ENCODE measurements at regions not wholly inside any gene's neighbourhood (a gene's known extent, or its start where the extent isn't known, plus 50 kb on each side); places are given as distances from the start of the nearest gene placed in this dataset.

DNA sequence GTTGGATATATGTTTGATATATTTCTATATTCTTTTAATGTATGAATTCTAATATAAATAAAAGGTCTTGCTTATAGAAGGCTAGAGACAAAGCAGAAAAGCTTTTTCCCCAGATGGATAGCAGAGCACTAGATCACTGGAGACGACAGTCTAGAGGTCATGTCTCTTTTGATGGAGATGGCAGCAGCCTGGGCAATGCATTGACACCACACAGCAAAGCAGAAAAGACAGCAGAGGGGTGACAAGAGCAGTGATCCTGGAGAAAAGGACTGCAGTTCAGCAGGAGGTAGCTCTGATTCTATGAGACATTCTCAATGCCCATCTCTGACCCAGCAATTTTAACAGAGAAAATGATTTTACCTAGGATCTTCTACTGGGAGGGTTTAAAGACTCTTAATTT is 210.6 kb downstream of the DTHD1 start:
- H3K4me3 ChIP-seq (ENCODE audit: insufficient read depth, low read depth, low read length, poor library complexity, severe bottlenecking) = no peak overlapping the region
- H3K4me1 ChIP-seq (ENCODE audit: control insufficient read depth, insufficient read depth, low read length, poor library complexity, severe bottlenecking) = no peaks in the 10 kb centered on the region
- H3K27me3 ChIP-seq (replicated peaks; ENCODE audit: control insufficient read depth, insufficient read depth, low read length, poor library complexity, severe bottlenecking) = no peaks in the 10 kb centered on the region
- H3K36me3 ChIP-seq (ENCODE audit: control insufficient read depth, insufficient read depth, low read length) = no peaks in the 10 kb centered on the region
- no peak for DNase-seq
- no peak overlapping the region for H3K27ac ChIP-seq (ENCODE audit: insufficient read depth, low read length, poor library complexity, severe bottlenecking)
- no peaks in the 10 kb centered on the region for H3K9me3 ChIP-seq (ENCODE audit: control insufficient read depth, low read length)

DNA sequence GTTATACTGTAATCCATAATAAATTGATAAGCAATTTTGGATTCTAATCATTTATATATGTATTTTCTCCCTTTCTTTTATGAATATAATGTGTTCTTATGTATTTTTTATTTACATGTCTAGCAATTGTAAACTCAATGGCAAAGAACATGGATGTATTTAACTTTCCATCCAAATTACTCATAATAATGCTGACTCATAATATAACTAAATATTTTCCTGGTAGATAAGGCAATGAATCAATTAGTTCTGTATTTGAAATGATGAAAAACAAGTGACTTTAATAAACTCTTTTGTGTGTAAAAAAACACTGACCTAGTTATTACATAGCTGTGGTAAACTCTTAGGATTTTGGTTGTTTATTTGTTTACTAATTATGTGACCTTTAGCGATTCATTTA is 211.2 kb downstream of the DTHD1 start:
- Histone ChIP-seq H3K27ac (ENCODE audit: insufficient read depth, low read length, poor library complexity, severe bottlenecking) (no peak overlapping the region), H3K36me3 (ENCODE audit: control insufficient read depth, insufficient read depth, low read length) (no peaks in the 10 kb centered on the region), H3K4me1 (ENCODE audit: control insufficient read depth, insufficient read depth, low read length, poor library complexity, severe bottlenecking) (no peaks in the 10 kb centered on the region), H3K27me3 (replicated peaks; ENCODE audit: control insufficient read depth, insufficient read depth, low read length, poor library complexity, severe bottlenecking) (no peaks in the 10 kb centered on the region), H3K4me3 (ENCODE audit: insufficient read depth, low read depth, low read length, poor library complexity, severe bottlenecking) (no peak overlapping the region), H3K9me3 (ENCODE audit: control insufficient read depth, low read length) (no peaks in the 10 kb centered on the region)
- DNase-seq = no peak

DNA sequence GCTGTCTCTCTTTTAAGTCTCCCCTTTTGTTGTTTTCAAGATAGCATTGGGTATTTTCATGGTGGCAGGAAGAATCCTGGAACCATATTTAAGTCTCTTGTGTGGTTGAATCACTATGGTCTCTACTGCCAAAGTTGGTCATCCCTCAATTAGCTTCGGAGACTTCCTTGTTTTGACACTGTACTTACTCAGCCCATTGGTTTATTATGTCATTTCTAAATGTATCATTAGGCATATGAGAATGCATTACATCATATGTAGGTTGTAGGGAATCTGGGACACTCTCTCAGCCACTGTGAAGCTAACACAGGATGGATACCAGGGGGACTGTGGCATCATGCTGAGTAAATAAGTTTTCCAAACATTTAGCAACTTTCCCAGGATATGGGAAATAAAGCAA is 211.8 kb downstream of the DTHD1 start:
- no peaks in the 10 kb centered on the region for H3K4me1 ChIP-seq (ENCODE audit: control insufficient read depth, insufficient read depth, low read length, poor library complexity, severe bottlenecking)
- no peaks in the 10 kb centered on the region for H3K27me3 ChIP-seq (replicated peaks; ENCODE audit: control insufficient read depth, insufficient read depth, low read length, poor library complexity, severe bottlenecking)
- DNase-seq = no peak
- no peak overlapping the region for H3K27ac ChIP-seq (ENCODE audit: insufficient read depth, low read length, poor library complexity, severe bottlenecking)
- no peak overlapping the region for H3K4me3 ChIP-seq (ENCODE audit: insufficient read depth, low read depth, low read length, poor library complexity, severe bottlenecking)
- H3K9me3 ChIP-seq (ENCODE audit: control insufficient read depth, low read length) = no peaks in the 10 kb centered on the region
- no peaks in the 10 kb centered on the region for H3K36me3 ChIP-seq (ENCODE audit: control insufficient read depth, insufficient read depth, low read length)

DNA sequence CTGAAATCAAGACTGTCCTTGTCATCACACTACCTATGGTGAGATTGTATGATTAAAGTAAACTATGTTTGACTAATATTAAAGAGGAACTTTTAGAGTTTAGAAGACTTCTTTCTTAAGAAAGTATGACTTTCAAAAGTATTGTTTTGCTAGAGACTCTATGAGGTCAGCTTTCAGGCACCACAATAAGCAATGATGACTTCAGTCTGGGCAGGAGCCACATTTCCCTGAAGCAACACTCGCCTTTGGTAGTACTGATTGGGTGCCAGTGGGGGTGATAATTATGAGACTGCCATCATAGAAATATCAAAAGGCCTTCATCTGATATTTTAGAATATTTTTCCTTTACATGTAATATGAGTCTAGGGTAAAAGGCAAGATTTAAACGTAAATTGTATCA is 212.6 kb downstream of the DTHD1 start:
- H3K36me3 ChIP-seq (ENCODE audit: control insufficient read depth, insufficient read depth, low read length) = no peaks in the 10 kb centered on the region
- H3K9me3 ChIP-seq (ENCODE audit: control insufficient read depth, low read length) = no peaks in the 10 kb centered on the region
- no peak overlapping the region for H3K27ac ChIP-seq (ENCODE audit: insufficient read depth, low read length, poor library complexity, severe bottlenecking)
- no peaks in the 10 kb centered on the region for H3K4me1 ChIP-seq (ENCODE audit: control insufficient read depth, insufficient read depth, low read length, poor library complexity, severe bottlenecking)
- H3K27me3 ChIP-seq (replicated peaks; ENCODE audit: control insufficient read depth, insufficient read depth, low read length, poor library complexity, severe bottlenecking) = no peaks in the 10 kb centered on the region
- no peak overlapping the region for H3K4me3 ChIP-seq (ENCODE audit: insufficient read depth, low read depth, low read length, poor library complexity, severe bottlenecking)
- DNase-seq = no peak

DNA sequence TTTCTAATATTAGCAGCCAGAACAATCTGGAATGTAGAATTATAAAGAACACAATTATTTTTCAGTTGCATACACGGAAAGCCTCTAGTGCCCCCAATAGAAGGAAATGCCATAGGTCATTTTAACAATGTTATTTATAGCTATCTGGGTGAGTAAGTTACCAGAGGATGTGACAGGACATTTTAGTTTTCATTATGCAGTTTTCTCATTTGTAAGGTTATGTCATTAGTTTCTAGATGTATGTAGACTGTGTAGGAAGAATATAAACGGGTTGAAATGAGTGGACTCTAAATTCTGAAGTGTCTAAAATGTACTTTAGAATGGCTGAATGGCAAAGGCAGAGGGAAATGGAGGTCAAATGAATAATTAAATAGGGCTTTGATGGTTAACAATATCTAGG is 213.3 kb downstream of the DTHD1 start:
- no peak for DNase-seq
- Histone ChIP-seq H3K4me1 (ENCODE audit: control insufficient read depth, insufficient read depth, low read length, poor library complexity, severe bottlenecking) (no peaks in the 10 kb centered on the region), H3K27me3 (replicated peaks; ENCODE audit: control insufficient read depth, insufficient read depth, low read length, poor library complexity, severe bottlenecking) (no peaks in the 10 kb centered on the region), H3K4me3 (ENCODE audit: insufficient read depth, low read depth, low read length, poor library complexity, severe bottlenecking) (no peak overlapping the region), H3K9me3 (ENCODE audit: control insufficient read depth, low read length) (no peaks in the 10 kb centered on the region), H3K36me3 (ENCODE audit: control insufficient read depth, insufficient read depth, low read length) (no peaks in the 10 kb centered on the region), H3K27ac (ENCODE audit: insufficient read depth, low read length, poor library complexity, severe bottlenecking) (no peak overlapping the region)

DNA sequence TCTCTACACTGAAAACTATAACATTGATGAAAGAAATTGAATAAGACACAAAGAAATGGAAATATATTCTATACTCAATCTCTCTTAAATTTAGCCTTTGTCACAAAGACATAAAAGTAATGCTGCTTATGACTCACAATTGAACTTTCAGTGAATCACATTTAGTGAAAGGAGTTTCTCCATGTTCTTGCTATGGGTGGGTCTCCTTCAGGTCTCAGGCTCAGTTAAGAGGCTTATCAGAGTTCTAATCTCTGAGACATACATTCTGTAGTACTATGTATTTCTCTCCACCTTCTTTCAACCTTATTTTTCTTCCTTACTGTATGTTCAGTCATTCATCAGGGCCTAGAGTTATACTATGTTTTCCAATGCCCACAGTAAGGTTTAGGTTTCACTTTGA is 220.9 kb downstream of the DTHD1 start:
- Histone ChIP-seq H3K4me1 (ENCODE audit: control insufficient read depth, insufficient read depth, low read length, poor library complexity, severe bottlenecking) (no peaks in the 10 kb centered on the region), H3K27me3 (replicated peaks; ENCODE audit: control insufficient read depth, insufficient read depth, low read length, poor library complexity, severe bottlenecking) (no peaks in the 10 kb centered on the region), H3K4me3 (ENCODE audit: insufficient read depth, low read depth, low read length, poor library complexity, severe bottlenecking) (no peak overlapping the region), H3K9me3 (ENCODE audit: control insufficient read depth, low read length) (no peaks in the 10 kb centered on the region), H3K36me3 (ENCODE audit: control insufficient read depth, insufficient read depth, low read length) (no peaks in the 10 kb centered on the region), H3K27ac (ENCODE audit: insufficient read depth, low read length, poor library complexity, severe bottlenecking) (no peak overlapping the region)
- no peak for DNase-seq

DNA sequence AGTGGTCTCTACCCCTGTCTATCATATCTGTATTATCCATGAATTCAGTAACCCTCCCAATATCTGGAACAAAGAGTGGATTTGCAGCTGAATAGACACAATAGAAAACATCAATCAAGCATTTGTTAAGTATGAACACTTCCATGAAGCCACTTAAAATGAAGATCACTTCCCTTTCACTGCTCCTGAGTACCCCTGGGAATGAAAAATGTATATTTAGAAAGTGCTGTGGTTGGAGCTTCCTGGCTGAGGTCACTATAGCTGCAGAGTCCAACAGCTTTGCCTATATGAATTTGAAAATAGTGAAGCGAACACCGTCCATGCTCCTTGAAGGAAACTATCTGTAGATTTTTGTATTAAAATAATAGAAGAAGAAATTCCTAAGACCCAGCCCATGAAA is 227.0 kb downstream of the DTHD1 start:
- Histone ChIP-seq H3K4me3 (ENCODE audit: insufficient read depth, low read depth, low read length, poor library complexity, severe bottlenecking) (no peak overlapping the region), H3K27me3 (replicated peaks; ENCODE audit: control insufficient read depth, insufficient read depth, low read length, poor library complexity, severe bottlenecking) (no peaks in the 10 kb centered on the region), H3K9me3 (ENCODE audit: control insufficient read depth, low read length) (no peaks in the 10 kb centered on the region), H3K27ac (ENCODE audit: insufficient read depth, low read length, poor library complexity, severe bottlenecking) (no peak overlapping the region), H3K4me1 (ENCODE audit: control insufficient read depth, insufficient read depth, low read length, poor library complexity, severe bottlenecking) (no peaks in the 10 kb centered on the region), H3K36me3 (ENCODE audit: control insufficient read depth, insufficient read depth, low read length) (no peaks in the 10 kb centered on the region)
- DNase-seq = no peak

DNA sequence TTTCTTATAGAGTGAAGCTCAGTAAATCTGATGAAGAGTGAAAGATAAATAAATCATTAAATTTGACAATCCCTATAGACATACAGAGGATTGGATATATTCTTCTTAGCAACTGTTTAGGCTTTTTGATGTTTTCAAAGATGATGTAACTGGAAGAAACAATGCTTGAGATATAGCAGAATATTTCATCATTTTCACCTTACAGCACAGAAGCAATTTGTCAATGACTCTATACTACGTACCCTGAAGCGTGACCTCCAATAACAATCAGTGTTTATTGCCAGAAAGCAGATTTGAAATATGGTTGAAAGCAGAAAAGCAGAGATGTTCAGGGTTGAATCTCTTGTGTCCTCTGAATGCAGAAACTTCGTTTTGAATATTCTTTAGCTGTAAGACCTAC is 228.4 kb downstream of the DTHD1 start:
- no peak overlapping the region for H3K4me3 ChIP-seq (ENCODE audit: insufficient read depth, low read depth, low read length, poor library complexity, severe bottlenecking)
- no peaks in the 10 kb centered on the region for H3K9me3 ChIP-seq (ENCODE audit: control insufficient read depth, low read length)
- no peak overlapping the region for H3K27ac ChIP-seq (ENCODE audit: insufficient read depth, low read length, poor library complexity, severe bottlenecking)
- H3K36me3 ChIP-seq (ENCODE audit: control insufficient read depth, insufficient read depth, low read length) = no peaks in the 10 kb centered on the region
- no peaks in the 10 kb centered on the region for H3K27me3 ChIP-seq (replicated peaks; ENCODE audit: control insufficient read depth, insufficient read depth, low read length, poor library complexity, severe bottlenecking)
- H3K4me1 ChIP-seq (ENCODE audit: control insufficient read depth, insufficient read depth, low read length, poor library complexity, severe bottlenecking) = no peaks in the 10 kb centered on the region
- DNase-seq = no peak

DNA sequence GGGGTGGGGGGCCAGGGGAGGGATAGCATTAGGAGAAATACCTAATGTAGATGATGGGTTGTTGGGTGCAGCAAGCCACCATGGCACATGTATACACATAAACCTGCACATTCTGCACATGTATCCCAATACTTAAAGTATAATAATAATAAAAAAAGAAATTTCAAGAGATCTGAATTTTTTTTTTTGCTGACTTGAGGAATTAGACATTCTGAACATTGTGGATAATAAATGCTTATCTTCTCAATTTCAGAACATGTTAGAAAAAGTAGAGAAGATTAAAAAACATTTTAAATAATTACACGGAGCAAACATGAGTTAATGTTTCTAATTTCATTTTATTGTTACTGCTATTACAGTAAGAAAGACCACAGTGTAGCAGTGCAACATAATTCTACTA is 230.4 kb downstream of the DTHD1 start:
- Histone ChIP-seq H3K27me3 (replicated peaks; ENCODE audit: control insufficient read depth, insufficient read depth, low read length, poor library complexity, severe bottlenecking) (no peaks in the 10 kb centered on the region), H3K36me3 (ENCODE audit: control insufficient read depth, insufficient read depth, low read length) (no peaks in the 10 kb centered on the region), H3K4me1 (ENCODE audit: control insufficient read depth, insufficient read depth, low read length, poor library complexity, severe bottlenecking) (no peaks in the 10 kb centered on the region), H3K27ac (ENCODE audit: insufficient read depth, low read length, poor library complexity, severe bottlenecking) (no peak overlapping the region), H3K9me3 (ENCODE audit: control insufficient read depth, low read length) (no peaks in the 10 kb centered on the region), H3K4me3 (ENCODE audit: insufficient read depth, low read depth, low read length, poor library complexity, severe bottlenecking) (no peak overlapping the region)
- no peak for DNase-seq

DNA sequence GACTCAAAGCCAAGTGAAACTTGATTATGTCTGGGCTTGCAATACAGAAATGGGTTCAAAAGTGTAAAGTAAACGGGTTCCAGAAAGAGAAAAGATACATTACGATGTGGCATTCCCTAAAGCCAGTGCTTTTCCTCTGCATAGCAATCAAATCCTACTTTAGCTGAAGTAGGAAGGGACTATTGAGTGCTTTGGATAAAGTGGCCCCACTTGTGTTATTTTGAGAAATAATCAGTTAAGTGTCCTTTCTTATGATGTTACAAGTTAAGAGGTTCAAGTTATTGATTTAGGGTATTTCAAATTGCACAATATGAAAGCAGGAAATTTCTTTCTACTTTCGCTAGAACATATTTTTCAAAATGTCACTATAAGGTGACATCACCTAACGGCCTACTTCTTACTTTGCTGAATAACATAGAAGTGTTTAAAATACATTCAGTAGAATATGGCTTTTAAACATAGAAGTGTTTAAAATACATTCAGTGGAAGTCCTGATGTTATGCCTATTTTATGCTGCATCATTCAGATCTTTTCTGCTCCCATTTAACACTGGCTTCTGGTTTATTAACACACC is 235.2 kb downstream of the DTHD1 start:
- no peak for DNase-seq
- H3K27me3 ChIP-seq (replicated peaks; ENCODE audit: control insufficient read depth, insufficient read depth, low read length, poor library complexity, severe bottlenecking) = no peaks in the 10 kb centered on the region
- no peaks in the 10 kb centered on the region for H3K4me1 ChIP-seq (ENCODE audit: control insufficient read depth, insufficient read depth, low read length, poor library complexity, severe bottlenecking)
- no peak overlapping the region for H3K4me3 ChIP-seq (ENCODE audit: insufficient read depth, low read depth, low read length, poor library complexity, severe bottlenecking)
- no peaks in the 10 kb centered on the region for H3K9me3 ChIP-seq (ENCODE audit: control insufficient read depth, low read length)
- no peak overlapping the region for H3K27ac ChIP-seq (ENCODE audit: insufficient read depth, low read length, poor library complexity, severe bottlenecking)
- H3K36me3 ChIP-seq (ENCODE audit: control insufficient read depth, insufficient read depth, low read length) = no peaks in the 10 kb centered on the region

DNA sequence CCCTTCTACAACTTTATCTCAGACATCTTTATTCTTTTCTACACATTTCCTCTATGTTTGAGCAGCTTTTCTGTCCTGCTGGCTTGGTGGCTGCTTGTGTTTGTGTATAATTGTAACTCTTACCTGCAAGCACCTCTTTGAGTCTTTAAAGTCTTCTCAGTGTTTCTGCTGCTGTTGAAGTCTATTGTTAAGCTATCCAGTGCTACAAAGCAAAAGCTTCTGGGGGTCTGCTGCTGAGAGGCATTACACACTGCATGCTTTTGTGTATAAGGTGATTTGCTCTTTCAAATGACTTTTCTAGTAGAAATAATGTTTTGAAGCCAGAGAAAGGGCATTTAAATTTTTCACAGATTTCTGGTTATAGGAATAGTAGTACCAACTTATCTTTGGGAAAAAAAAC is 241.8 kb downstream of the DTHD1 start:
- Histone ChIP-seq H3K4me1 (ENCODE audit: control insufficient read depth, insufficient read depth, low read length, poor library complexity, severe bottlenecking) (no peaks in the 10 kb centered on the region), H3K9me3 (ENCODE audit: control insufficient read depth, low read length) (no peaks in the 10 kb centered on the region), H3K27me3 (replicated peaks; ENCODE audit: control insufficient read depth, insufficient read depth, low read length, poor library complexity, severe bottlenecking) (no peaks in the 10 kb centered on the region), H3K4me3 (ENCODE audit: insufficient read depth, low read depth, low read length, poor library complexity, severe bottlenecking) (no peak overlapping the region), H3K27ac (ENCODE audit: insufficient read depth, low read length, poor library complexity, severe bottlenecking) (no peak overlapping the region), H3K36me3 (ENCODE audit: control insufficient read depth, insufficient read depth, low read length) (no peaks in the 10 kb centered on the region)
- no peak for DNase-seq
